ENCODE measurements at regions not wholly inside any gene's neighbourhood (a gene's known extent, or its start where the extent isn't known, plus 50 kb on each side); places are given as distances from the start of the nearest gene placed in this dataset.

- Mint-ChIP-seq H3K27me3 (ENCODE audit: insufficient read depth, low read depth, poor library complexity) (no peaks in the 10 kb centered on the region), H3K4me3 (no peak overlapping the region), H3K36me3 (ENCODE audit: low read depth) (no peaks in the 10 kb centered on the region), H3K27ac (no peak overlapping the region), H3K9me3 (no peaks in the 10 kb centered on the region; the same call in 2 of the 3 replicates), H3K4me1 (no peaks in the 10 kb centered on the region)
- TF ChIP-seq STAT1 (IDR thresholded peaks at IDR 0.05; ENCODE audit: unreplicated experiment) = no peak
- no peak for TF ChIP-seq ZNF462 (CRISPR knock-in tag; IDR thresholded peaks at IDR 0.05)
- H3K36me3 ChIP-seq (ENCODE audit: insufficient read depth) = no peaks in the 10 kb centered on the region
- no peaks in the 10 kb centered on the region for H3F3A ChIP-seq (replicated peaks; ENCODE audit: low read depth)
- H3K4me1 ChIP-seq (ENCODE audit: insufficient read depth) = no peaks in the 10 kb centered on the region
- DNase-seq (ENCODE audit: low spot score) (no peak), ATAC-seq (no peak)
- no peaks in the 10 kb centered on the region for H3K79me2 ChIP-seq (replicated peaks; ENCODE audit: insufficient read depth)
- H2AFZ ChIP-seq = no peak overlapping the region; the same call in 1 of the 2 replicates
- no peaks in the 10 kb centered on the region for H3K27me3 ChIP-seq (ENCODE audit: insufficient read depth)
- no peaks in the 10 kb centered on the region for H3K9me2 ChIP-seq (ENCODE audit: insufficient read depth)
- no peak overlapping the region for H3K27ac ChIP-seq (ENCODE audit: low read depth)
- no peak overlapping the region for H3K4me2 ChIP-seq
- no peak overlapping the region for H3K4me3 ChIP-seq
- no peaks in the 10 kb centered on the region for H4K20me1 ChIP-seq (replicated peaks; ENCODE audit: insufficient read depth)
Observed at GRCh38 chr21:28410256-28410655, 582.4 kb downstream of the LTN1 start.

GRCh38 chr21:28402616-28402989 lies 590.1 kb downstream of the LTN1 start:
- Histone ChIP-seq H3K4me2 (no peak overlapping the region), H3K79me2 (replicated peaks; ENCODE audit: insufficient read depth) (no peaks in the 10 kb centered on the region), H4K20me1 (replicated peaks; ENCODE audit: insufficient read depth) (no peaks in the 10 kb centered on the region), H3K27ac (ENCODE audit: low read depth) (no peak overlapping the region), H3K4me1 (ENCODE audit: insufficient read depth) (no peaks in the 10 kb centered on the region), H3K9me2 (ENCODE audit: insufficient read depth) (no peaks in the 10 kb centered on the region), H3F3A (replicated peaks; ENCODE audit: low read depth) (no peaks in the 10 kb centered on the region), H3K4me3 (no peak overlapping the region), H2AFZ (no peak overlapping the region), H3K36me3 (ENCODE audit: insufficient read depth) (no peaks in the 10 kb centered on the region), H3K27me3 (ENCODE audit: insufficient read depth) (no peaks in the 10 kb centered on the region)
- peaks cover 10% of the 10 kb centered on the region; the same call in 2 of the 3 replicates for H3K36me3 Mint-ChIP-seq (ENCODE audit: low read depth)
- H3K4me3 Mint-ChIP-seq = no peak overlapping the region
- H3K27me3 Mint-ChIP-seq (ENCODE audit: insufficient read depth, low read depth, poor library complexity) = peaks cover 1% of the 10 kb centered on the region
- ATAC-seq = no peak
- no peak overlapping the region for H3K27ac Mint-ChIP-seq
- H3K9me3 Mint-ChIP-seq = peaks cover 10% of the 10 kb centered on the region
- no peak for DNase-seq (ENCODE audit: low spot score)
- no peaks in the 10 kb centered on the region; the same call in 1 of the 3 replicates for H3K4me1 Mint-ChIP-seq
- TF ChIP-seq EZH2phosphoT487 (IDR thresholded peaks at IDR 0.05; ENCODE audit: unreplicated experiment) = no peak
- TF ChIP-seq EZH2 (IDR thresholded peaks at IDR 0.05; ENCODE audit: low read depth, unreplicated experiment) = no peak
- TF ChIP-seq ETS1 (IDR thresholded peaks at IDR 0.05) = no peak
- TF ChIP-seq ZNF114 (CRISPR knock-in tag; IDR thresholded peaks at IDR 0.05) = no peak
- TF ChIP-seq NANOG (IDR thresholded peaks at IDR 0.05; ENCODE audit: borderline replicate concordance) = no peak
- TF ChIP-seq REST (IDR thresholded peaks at IDR 0.05; ENCODE audit: unreplicated experiment) = no peak
- TF ChIP-seq STAT1 (IDR thresholded peaks at IDR 0.05; ENCODE audit: unreplicated experiment) = no peak

All from GM23338 (cell line).